Neutrophil (primary cell): ENCODE measurements at regions not wholly inside any gene's neighbourhood (a gene's known extent, or its start where the extent isn't known, plus 50 kb on each side); places are given as distances from the start of the nearest gene placed in this dataset.
"Not testable (repeated sequence)": the region's sequence is repeated elsewhere in the genome, so short reads cannot be mapped to it uniquely, and the experiment has no call there.

Source experiments
- H3K27ac ChIP-seq: fragments of 200-600 bp; sonication (generic); 2 replicates; pipeline ENCODE4 v1.5.1; 2016; ENCODE audit warnings: mild to moderate bottlenecking, moderate library complexity
- H3K27me3 ChIP-seq: fragments of 200-600 bp; sonication (generic); 2 replicates; pipeline ENCODE4 v1.6.0; 2016; ENCODE audit warnings: mild to moderate bottlenecking
- H3K36me3 ChIP-seq: fragments of 200-600 bp; sonication (generic); 2 replicates; pipeline ENCODE4 v1.5.1; 2017
- H3K4me1 ChIP-seq, 2 experiments: fragments of 200-600 bp in 1 of 2; sonication (generic) in 1 of 2; 1 replicate in 1 of 2; 2 replicates in 1 of 2; pipeline versions ENCODE4 v1.5.1 to v1.6.1; 2013 to 2016; ENCODE audit warnings: low read depth in 1 of 2, low read length in 1 of 2, mild to moderate bottlenecking in 1 of 2, moderate library complexity in 1 of 2; ENCODE audit not compliant: control insufficient read depth in 1 of 2, insufficient read depth in 1 of 2
- H3K4me3 ChIP-seq, 2 experiments: fragments of 200-600 bp in 1 of 2; sonication (generic) in 1 of 2; 1 replicate in 1 of 2; 2 replicates in 1 of 2; pipeline ENCODE4 v1.5.1; 2013 to 2016; ENCODE audit warnings: low read depth in 1 of 2, low read length in 1 of 2, mild to moderate bottlenecking in 1 of 2, moderate library complexity in 1 of 2
- H3K9me3 ChIP-seq: fragments of 200-600 bp; sonication (generic); 2 replicates; pipeline ENCODE4 v1.5.1; 2016
- CTCF ChIP-seq: fragments of 200-600 bp; sonication (generic); IDR thresholded peaks from 2 replicates; pipeline ENCODE4 v1.5.1; 2016; ENCODE audit warnings: antibody characterized with exemption

DNA sequence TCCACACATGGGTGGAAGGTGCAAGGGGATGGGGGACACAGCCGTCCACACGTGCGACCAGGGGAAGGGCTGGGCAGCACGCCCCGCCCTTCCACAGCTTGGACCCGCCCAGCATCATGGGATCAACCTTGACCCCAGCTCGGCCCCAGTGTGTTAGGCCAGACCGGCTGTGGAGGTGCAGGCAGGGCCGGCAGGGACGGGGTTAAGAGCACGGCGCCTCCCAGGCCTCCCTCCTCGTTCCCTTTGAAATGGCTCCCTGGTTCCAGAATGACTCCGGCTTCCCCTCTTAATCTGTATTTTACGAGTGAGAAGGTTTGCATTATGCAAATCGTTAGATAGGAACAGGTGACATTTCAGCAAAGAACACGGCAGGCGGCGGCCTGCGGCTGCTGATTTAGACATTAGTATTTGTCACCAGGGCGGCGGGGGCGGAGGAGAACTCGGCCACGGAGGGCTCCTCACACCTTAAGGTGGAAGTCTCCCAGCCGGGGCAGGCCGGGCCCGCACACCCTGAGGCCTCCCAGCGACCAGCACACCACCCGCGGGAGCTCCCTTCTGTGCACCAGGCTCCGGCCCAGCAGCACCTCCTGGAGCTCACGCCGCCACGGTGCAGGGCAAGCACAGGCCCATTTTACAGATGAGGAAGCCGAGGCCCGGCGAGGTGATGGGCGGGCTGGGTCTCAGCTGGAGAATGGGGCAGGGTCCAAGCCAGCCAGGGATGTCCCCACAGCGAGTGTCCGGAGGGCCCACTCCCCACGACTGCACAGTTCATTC is 116.1 kb downstream of the FAM53A start:
- Histone ChIP-seq H3K4me1 (no peaks in the 10 kb centered on the region), H3K27ac (no peak overlapping the region), H3K4me3 (no peak overlapping the region), H3K27me3 (peaks cover 47% of the 10 kb centered on the region), H3K9me3 (no peaks in the 10 kb centered on the region), H3K36me3 (no peaks in the 10 kb centered on the region)
- TF ChIP-seq CTCF: no peak

DNA sequence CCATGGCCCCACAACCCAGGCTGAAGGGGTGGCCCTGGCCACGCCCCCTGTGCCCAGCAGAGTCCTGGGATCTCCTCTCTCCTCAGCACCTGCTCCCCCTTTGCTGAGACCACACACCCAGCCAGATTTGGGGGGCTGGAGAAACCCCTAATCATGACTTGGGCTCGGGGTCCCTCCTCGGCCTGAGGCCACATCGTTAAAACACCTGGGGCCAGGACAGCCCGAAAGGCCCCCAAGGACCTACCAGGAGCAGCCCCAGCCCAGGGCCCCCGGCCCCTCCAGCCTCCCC is 116.7 kb downstream of the FAM53A start:
- Histone ChIP-seq H3K9me3 (no peaks in the 10 kb centered on the region), H3K27ac (no peak overlapping the region), H3K4me1 (no peaks in the 10 kb centered on the region), H3K4me3 (no peak overlapping the region), H3K27me3 (peaks cover 47% of the 10 kb centered on the region), H3K36me3 (no peaks in the 10 kb centered on the region)
- TF ChIP-seq CTCF: no peak

DNA sequence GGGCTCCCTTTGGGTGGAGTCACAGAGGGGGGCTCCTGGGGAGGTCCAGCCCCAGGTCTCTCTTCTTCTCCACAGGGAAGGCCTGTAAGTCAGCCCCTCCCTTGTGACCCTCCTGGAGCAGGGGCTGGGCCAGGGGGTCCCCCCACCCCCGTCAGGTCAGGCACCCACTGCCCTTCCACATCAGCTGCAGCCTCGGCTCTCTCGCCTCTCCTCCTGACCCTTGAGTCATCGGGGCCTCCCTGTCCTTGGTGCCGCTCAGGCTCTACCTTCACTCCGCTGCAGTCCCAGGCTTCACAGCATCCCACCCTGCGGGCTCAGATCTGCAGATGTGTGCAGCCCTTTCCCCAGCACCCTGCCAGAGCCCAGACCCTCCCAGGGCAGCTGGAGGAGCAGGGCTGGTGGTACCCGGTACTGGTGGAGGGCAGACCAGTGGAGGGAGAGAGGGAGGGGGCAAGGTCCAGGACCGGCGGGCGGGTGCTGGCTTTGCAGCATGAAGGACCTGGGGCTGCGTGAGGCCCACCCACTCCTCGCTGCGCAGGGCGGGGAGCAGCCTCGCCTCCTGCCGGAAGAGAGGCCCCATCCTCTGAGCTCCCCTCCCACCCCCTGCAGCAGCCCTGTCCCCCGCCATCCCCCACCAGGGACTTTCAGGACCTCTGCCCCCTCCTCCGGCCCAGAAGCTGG is 117.1 kb downstream of the FAM53A start:
- H3K9me3 ChIP-seq: no peaks in the 10 kb centered on the region
- H3K4me1 ChIP-seq: no peaks in the 10 kb centered on the region
- no peak for TF ChIP-seq CTCF
- H3K4me3 ChIP-seq: no peak overlapping the region
- H3K36me3 ChIP-seq: no peaks in the 10 kb centered on the region
- no peak overlapping the region for H3K27ac ChIP-seq
- H3K27me3 ChIP-seq: peaks cover 47% of the 10 kb centered on the region

DNA sequence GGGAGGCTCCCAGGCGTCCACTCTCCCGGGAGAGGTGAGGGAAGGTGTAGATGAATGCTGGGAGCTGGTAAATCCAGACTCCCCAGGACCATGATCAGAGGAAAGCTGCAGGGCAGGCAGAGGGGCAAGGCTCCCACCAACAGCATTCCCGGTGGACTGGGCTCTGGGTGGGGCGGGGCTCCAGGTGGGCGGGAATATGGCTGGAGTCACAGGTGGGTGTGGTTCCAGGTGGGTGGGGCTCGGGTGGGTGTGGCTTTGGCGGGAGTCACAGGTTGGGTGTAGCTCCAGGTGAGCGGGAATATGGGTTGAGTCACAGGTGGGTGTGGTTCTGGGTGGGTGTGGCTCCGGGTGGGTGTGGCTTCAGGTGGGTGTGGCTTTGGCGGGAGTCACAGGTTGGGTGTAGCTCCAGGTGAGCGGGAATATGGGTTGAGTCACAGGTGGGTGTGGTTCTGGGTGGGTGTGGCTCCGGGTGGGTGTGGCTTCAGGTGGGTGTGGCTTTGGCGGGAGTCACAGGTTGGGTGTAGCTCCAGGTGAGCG is 117.7 kb downstream of the FAM53A start:
- H3K4me3 ChIP-seq, H3K9me3 ChIP-seq, H3K4me1 ChIP-seq, H3K27ac ChIP-seq, H3K36me3 ChIP-seq: not testable (repeated sequence)
- H3K27me3 ChIP-seq: peaks cover 47% of the 10 kb centered on the region

- Histone ChIP-seq H3K4me3 (no peak overlapping the region), H3K27ac (no peak overlapping the region), H3K4me1 (no peaks in the 10 kb centered on the region), H3K27me3 (peaks cover 47% of the 10 kb centered on the region), H3K9me3 (no peaks in the 10 kb centered on the region), H3K36me3 (no peaks in the 10 kb centered on the region)
- no peak for TF ChIP-seq CTCF
These were observed 118.4 kb downstream of the FAM53A start for GRCh38 chr4:1565598-1566295.
